ENCODE measurements at regions not wholly inside any gene's neighbourhood (a gene's known extent, or its start where the extent isn't known, plus 50 kb on each side); places are given as distances from the start of the nearest gene placed in this dataset.
"Not testable (repeated sequence)": the region's sequence is repeated elsewhere in the genome, so short reads cannot be mapped to it uniquely, and the experiment has no call there.

DNA sequence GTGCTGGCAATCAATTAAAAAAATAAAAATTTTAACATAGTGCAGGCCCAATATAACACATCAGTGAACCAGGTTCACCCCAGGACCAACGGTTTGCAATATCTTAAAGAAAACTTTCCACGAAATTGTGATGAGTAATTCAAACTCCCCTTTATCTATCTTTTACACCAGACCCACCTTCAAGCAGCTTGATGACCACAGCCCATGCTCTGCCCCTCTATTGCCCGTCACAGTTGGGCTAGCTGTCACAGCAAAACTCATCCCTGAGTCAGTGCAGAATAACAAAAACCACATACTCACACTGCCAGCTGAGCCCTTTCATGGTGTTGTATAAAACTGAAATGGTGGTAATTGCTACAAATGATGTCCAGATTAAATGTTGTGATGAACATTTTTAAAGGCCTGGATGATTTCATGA, 112.5 kb upstream of the CREB1 start:
- no peak for DNase-seq

DNA sequence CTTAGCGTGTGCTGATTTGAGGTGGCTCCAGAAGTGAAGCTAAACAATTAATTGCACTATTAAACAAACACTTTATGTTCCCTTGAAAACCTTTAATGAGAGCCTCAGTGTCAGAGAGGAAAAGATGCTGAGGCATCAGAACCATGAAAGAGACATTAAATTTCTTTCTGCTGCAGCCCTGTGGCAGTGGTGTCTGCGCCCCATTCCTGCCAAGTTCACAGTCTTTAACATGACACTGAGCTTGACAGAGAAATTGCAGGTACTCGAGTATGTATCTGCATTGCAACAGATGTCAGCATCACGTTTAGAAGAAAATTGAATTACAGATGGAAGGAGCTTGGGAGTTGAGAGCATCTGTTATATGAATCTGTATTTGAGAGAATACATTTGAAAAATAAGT, 111.3 kb upstream of the CREB1 start:
- no peak for DNase-seq

DNA sequence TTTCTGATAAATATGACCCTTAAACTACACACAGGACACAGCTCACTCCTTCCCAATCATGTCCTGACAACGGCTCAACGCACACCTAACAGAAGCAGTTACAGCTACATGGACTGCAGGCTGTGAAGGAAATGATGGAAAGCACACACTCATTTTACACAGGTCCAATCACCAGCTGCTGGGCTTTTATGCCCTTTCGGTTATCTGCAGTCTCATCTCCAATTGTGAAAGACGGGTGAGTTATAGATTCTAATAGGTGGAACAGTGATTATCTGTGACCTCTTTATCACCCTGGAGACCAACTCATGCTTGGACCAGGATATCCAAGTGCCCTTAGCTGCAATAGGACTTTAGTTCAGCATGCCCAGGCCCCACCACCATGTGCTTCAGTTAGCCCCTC, 110.4 kb upstream of the CREB1 start:
- DNase-seq = no peak

DNA sequence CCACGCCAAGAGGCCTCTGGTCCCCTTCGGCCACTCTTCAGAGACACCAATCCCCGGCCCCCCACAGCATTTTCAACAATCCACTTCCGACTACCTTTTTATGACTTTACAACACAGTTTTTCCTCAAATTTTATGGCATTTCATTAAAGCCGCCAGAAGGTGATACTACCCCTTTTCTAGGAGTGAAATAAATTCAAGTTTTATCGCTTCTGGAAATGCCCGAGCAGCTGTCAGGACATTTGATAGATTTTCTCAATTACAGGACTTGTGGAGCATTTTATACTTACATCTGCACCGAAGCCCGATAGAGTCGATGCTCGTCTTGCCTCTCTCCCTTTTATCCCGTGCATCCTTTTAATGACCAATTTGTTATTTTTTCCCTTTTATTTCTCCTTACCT, 108.1 kb upstream of the CREB1 start:
- no peak for DNase-seq

DNA sequence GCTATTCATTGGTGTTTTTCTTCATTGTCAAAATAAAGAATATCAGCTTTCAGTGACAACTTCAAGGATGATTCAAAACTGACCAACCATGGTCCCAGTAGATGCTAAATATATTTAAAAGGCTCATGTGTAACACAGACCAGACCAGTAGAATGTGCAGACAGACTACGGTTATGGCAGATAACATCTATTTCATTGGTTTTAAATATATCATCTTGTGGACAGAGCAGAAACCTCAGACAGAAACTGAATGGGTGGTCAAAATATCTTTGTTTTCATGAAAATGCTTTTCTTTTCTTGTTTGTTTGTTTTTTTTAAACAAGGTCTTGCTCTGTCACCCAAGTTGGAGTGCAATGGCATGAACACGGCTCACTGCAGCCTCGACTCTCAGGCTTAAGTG, 107.4 kb upstream of the CREB1 start:
- no peak for DNase-seq

DNA sequence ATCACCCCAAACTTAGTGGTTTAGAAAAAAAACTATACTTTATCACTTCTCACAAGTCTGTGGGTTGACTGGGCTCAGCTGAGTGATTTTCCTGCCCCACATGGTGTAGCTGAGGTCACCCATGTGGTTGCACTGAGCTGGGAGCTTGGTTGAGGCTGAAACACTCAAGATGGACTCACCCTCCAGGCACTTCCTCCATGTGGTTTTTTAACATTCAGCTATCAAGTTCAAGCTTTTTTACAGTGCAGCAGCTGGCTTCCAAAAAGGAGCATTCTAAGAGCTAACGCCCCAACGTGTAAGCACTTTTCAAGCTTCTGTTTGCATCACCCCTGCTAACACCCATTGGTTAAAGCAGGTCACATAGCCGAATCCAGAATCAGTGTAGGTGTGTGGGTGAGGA, 105.9 kb upstream of the CREB1 start:
- DNase-seq = no peak

DNA sequence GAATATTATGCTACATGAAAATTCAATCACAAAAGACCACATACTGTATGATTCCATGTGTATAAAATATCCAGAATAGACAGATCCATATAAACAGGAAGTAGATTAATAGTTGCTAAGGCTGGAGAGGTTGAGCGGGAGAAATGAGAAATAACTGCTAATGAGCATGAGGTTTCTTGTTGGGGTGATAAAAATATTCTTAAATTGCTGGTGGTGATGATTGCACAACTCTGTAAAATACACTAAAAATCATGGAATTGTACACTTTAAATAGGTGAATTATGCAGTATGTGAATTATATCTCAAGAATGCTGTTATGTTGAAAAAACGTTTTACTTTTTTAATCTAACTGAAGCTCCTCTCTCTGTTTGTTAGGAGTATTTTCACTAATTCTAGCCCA, 101.8 kb upstream of the CREB1 start:
- DNase-seq = no peak

DNA sequence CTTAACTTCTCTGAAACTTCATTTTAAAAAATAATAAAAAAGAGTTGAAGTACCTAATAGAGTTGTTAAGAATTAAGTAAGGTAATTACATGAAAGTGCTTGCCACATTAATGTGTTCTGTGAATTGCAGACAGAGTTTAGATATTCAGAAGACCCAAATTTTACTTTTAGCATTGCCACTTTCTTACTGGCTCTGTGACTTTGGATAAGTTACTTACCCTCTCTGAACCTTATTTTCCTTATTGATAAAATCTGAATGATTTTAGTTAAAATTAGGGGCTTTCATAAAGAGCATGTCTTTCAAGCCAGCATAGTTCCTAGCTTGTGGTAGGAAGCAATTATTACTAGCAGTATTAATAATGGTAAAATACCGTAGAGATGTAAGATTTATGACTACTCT, 101.2 kb upstream of the CREB1 start:
- DNase-seq = no peak

DNA sequence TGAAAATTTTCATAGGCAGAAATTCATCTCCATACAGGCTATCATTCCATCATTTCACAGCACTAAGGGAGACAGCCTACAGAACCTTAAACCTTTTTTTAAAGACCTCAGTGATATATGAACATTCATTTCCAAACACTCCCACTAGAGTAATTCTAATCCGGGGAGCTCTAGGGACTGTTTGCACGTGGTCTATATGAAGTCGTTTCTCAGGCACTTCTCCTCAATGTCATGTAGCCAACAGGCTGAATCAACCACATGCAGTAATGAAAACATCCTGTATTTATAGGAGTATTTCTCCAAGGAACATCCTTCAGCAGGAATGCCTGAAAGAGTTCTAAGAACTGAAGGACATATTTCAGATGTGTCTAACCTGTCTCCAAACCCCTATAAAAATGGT, 97.3 kb upstream of the CREB1 start:
- no peak for DNase-seq

DNA sequence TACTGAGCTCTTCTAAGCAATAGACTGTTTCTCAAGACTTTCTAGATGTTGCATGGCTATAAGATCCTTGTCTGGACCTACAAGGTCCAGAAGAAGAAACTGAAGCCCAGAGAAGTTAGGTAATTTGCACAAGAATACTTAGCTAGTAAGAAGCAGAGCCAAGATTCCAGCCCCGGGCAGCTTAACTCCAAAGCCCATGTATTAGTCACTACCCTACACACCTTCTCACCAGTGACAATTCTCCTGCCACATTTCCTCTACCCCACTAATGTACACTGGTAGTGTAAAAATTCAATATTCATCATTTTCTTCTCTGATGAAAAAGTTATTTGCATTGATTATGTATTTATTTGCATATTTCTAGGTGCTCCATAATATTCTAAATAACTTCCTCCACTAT, 95.5 kb upstream of the CREB1 start:
- no peak for DNase-seq

DNA sequence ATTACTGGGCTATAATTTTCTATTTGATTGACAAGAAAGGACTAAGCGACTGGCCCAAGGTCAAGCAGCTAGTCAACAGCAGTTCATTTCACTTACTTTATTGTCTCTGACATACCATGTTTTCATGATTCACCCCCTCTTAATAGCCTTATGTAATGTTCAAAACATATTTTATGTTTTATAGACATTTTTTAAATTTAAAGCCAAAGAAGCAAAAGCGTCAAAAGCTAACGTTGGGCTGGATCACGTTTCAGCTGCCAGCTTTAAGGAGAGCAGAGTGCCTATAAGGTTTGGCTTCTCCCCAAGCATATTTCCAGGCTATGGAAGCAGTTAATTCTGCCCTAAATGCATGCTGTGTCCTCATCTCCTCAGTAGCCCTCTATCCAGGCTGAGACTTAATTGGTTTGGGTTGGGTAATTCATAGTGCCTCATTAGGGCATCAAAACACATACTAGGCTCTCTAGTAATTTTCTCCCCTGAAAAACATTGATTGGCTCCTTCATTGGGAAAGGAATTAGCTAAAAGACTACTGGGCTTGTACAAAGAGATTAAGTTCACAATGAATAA, 94.8 kb upstream of the CREB1 start:
- no peak for DNase-seq

DNA sequence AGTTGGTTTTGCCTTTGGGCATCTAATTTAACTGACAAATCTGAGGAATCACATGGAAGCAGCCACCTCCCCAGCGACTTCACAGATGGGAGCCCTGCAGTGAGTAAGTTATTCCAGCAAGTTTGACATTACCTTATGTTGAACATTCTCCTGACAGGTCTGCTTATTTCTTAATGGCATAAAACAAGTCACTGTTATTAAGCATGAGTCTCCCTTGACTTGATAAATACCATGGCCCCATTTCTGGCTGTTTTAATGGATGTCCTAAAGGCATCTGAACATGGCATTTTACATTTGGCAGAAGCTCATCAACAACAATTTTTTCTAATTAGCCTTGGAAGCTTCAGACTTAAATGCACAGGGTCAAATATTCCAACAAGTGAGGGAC, 92.6 kb upstream of the CREB1 start:
- no peak for DNase-seq

DNA sequence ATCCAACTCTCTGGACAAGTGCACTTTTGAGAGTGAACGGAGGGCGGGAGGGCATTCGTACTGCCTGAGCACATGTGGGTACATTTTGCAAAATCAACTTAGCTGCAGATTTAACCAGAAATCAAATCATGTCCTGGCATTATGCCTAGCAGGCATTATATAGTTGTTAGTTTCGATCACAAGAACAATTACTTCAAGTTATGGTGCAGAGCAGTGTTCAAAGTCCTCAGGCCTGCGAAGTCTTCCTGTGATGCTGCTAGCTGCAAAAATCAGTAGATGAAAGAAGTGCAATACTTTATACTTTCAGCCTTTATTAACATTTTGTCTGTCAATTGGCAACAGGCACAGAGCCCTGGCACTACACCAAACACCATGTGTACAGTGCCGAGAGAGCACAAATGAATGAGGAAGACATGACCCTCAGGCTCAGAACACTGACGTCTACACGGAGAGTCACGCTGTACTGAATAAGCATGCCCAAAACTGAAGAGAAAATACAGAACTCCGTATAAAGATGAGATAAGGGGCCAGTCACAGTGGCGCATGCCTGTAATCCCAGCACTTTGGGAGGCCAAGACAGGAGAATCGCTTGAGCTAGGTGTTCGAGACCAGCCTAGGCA, 92.1 kb upstream of the CREB1 start:
- no peak for DNase-seq

DNA sequence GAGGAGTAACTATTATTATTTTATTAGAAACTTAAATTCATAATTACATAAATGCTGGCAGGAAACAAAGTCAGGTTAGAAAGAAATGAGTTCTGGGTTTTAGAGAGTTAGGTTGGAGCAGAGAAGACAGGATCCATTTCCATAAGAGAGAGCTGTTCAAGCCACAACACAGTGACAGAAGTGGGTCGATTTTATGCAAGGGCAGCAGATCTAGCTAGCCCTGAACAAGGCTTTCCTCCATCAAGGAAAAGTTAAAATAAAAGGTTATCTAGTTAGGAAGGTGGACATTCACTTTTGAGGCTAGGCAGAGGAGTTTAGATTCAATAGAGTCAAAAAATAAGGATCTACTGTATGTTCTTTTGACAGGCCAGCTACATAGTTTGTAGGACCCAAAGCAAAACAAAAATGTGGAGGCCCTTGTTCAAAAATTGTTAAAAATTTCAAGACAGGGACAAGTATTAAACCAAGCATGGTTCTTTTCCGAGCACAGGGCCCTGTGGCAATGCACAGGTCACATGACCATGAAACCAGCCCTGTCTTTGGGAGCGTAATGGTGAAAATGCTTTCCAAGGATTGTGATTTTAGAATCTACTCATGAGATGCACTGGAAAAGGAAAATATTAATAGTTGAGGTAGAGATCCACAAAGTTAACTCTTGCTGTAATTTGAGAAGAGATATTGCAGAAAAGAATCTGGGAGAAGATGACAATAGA, 91.2 kb upstream of the CREB1 start:
- no peak for DNase-seq

DNA sequence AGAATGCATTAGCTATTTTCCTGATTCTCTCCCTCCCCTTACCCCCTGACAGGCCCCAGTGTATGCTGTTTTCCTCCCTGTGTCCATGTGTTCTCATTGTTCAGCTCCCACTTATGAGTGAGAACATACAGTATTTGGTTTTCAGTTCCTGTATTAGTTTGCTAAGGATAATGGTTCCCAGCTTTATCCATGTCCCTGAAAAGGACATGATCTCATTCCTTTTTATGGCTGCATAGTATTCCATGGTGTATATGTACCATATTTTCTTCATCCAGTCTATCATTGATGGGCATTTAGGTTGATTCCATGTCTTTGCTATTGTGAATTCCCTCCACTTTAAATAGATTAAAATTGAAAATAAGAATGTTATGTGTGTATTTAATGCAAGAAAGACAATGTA, 89.9 kb upstream of the CREB1 start:
- not testable (repeated sequence) for DNase-seq

DNA sequence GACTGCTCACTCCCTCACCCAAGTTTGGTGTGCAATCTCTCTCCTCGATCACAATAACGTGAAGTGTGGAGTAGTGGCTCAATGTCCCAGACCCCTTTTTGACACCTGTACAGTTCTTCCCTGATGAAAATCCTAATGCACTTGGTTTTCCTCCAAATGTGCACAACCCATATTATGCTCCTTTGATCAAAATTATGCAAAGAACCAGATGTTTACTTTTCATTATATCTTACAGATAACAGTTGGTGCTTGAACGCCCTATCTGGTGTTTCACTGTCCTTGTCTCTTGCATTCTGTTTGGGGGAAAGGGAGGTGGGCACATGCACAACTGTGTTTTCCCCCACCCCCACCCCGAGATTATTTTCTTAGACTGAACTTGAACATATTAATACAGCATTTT, 85.0 kb upstream of the CREB1 start:
- no peak for DNase-seq

DNA sequence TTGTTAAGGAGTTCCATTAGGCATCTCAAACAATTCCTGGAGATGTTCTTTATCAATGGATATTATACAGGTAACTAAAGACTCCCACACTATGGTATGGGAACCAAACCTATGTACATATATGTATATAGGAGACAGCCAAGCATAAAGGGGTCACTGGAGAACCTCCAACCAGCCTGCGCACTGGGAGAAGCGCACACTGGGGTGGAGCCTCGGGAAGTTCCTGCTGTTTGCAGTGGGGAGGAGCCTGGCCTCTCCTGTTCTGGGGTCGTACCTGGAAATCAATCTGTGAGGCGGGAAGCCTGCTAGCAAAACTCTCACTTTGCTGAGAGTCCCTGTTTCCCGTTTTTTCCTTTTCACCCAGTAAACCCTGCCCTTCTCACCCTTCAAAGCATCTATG, 83.1 kb upstream of the CREB1 start:
- no peak for DNase-seq

DNA sequence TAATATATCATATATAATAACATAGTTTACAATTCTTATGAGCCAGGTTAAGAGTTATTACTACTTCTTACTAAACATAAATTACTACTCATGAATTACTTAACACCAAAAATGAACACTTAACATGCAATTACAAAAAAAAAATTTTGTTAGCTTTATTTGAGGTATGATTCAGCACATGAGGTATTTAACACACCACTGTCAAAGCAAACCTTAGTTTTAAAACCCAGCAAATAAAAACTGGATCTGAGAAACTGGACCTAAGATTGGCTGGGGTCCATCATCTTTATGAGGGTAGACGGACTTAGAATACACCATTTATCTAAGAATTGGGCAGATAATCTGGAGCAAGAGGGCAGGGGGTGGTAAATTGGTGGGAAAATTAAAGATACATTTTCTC, 81.8 kb upstream of the CREB1 start:
- DNase-seq = no peak

DNA sequence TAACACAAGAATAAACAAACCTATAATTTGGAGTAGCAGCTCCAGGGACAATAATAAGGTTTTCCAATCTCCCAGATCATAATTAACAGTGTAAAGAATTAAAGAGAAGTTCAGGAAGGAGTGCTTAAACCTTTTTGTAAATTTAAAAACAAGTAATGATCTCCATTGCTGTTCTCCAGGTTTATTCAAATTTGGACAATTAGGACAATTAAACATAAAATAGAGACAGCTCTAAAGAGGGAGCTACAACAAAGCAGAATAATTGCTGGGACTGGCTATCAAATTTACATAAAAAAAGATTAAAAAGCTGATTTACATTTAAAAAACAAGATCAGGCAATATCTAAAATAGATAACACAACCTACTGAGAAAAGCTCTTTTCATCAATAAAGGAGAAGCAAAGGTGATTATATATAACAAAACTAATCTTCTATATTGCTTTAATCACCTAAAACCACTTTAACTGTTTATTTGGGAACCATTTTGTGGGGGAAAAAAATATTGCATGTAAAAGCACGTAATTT, 80.1 kb upstream of the CREB1 start:
- no peak for DNase-seq

DNA sequence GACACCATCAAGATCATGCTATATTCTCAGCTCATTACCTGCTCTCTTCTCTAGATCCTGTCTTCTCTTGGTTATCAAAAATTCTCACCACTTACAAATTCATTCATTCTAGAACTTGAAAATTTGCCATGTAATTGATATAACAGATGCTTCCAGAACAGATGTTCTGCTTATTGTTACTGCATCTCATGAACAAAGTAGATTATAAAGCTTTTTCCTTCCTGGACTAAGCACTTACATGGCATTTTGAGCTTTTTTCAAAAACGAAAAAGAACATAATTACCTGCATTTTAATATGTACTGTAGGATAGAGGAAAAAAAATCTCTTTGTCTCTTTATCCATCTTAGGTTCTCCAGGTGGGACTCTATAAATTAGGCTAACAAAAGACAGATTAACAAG, 79.6 kb upstream of the CREB1 start:
- DNase-seq = no peak

DNA sequence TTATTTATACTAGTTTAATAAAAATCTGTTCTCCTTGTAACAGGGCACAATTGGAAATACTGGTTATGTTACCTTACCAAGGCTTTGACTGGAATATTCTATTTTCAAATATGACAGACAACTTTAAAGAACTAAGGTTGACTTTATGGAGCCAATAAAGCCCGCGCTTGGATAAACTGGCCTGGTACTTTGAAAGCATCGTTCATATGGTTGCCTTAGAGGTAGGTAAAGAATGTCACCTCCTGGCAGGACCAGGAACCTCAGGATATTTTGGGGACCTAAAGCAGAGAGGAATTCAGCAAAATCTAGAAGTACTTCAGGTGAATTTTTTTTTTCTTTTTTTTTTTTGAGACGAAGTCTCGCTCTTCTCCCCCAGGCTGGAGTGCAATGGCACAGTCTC, 71.2 kb upstream of the CREB1 start:
- no peak for DNase-seq

DNA sequence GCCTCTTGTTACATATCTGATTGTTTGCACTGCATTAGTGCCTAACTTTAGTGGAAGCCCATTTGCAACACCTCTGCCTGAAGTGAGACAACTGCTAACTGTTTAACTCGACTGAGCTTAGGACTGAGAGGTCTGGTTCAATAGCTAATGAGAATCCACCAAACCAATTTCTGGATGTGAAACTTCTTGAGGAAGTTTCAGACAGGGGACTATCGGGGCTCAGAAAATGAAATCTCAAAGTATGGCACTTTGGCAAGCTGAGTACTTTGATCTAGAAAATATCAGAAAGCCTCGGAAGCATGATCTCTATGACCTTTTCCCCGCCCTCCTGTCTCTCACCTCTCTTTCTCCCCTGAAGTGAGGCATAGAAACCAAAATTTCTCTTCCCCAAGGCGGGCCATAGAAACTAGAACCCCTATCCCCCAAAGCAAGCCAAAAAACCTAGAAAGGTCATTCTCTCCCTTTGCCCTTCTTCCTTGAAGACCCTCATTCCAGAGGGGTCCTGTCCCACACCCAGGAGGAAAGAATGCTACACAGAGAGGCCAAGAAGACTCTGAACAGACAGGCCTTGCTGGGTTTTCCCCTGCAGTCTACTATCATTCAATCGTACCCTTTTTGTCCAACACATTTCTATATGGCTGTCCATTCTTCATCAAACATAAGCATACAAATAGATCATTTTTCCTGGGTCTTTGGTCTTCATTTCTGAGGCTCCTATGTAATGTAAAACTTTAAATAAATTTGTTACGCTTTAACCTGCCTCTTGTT, 69.6 kb upstream of the CREB1 start:
- no peak for DNase-seq

DNA sequence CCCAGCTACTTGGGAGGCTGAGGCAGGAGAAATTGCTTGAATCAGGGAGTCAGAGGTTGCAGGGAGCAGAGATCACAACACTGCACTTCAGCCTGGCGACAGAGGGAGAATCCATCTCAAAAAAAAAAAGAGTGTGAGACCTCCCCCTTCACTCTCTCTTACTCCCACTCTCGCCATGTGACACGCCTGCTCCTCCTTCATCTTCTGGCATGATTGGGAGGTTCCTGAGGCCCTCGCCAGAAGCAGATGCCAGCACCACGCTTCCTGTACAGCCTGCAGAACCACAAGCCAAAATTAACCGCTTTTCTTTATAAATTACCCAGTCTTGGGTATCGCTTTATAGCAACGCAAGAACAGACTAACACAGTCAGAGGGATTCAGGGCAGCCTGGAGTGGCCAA, 66.3 kb upstream of the CREB1 start:
- DNase-seq = no peak

DNA sequence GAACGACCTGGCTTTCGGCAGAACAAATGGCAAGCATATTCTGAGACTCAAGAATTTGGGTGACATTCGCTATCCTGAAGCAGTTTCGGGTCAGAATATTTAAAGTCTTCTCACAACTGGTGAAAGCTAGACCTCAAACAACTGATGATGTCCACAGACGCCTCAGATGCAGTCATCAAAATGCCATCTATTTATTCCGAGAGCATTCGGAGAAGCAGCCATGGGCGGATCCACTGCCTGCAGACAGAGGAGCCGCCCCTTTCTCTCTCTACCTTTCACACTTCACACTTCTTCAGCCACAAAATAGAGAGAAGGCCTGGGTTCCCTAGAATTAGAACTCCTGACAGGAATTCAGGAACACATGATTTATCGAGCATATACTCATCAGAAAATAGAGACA, 65.8 kb upstream of the CREB1 start:
- no peak for DNase-seq

Data from NCI-H510A treated with DMSO at 0.1 percent for 48 hours (cell line).